NT2/D1 (cell line): ENCODE measurements at regions not wholly inside any gene's neighbourhood (a gene's known extent, or its start where the extent isn't known, plus 50 kb on each side); places are given as distances from the start of the nearest gene placed in this dataset.
"Not testable (repeated sequence)": the region's sequence is repeated elsewhere in the genome, so short reads cannot be mapped to it uniquely, and the experiment has no call there.

ENCODE experiments used
- SUZ12 ChIP-seq: IDR thresholded peaks from 2 replicates; pipeline ENCODE4 v1.6.1; 2011; ENCODE audit not compliant: insufficient read length, insufficient read depth; ENCODE audit errors: extremely low read depth
- ZNF274 ChIP-seq: IDR thresholded peaks from 2 replicates; pipeline ENCODE4 v1.6.1; 2011; ENCODE audit warnings: mild to moderate bottlenecking, low read depth, low read length

DNA sequence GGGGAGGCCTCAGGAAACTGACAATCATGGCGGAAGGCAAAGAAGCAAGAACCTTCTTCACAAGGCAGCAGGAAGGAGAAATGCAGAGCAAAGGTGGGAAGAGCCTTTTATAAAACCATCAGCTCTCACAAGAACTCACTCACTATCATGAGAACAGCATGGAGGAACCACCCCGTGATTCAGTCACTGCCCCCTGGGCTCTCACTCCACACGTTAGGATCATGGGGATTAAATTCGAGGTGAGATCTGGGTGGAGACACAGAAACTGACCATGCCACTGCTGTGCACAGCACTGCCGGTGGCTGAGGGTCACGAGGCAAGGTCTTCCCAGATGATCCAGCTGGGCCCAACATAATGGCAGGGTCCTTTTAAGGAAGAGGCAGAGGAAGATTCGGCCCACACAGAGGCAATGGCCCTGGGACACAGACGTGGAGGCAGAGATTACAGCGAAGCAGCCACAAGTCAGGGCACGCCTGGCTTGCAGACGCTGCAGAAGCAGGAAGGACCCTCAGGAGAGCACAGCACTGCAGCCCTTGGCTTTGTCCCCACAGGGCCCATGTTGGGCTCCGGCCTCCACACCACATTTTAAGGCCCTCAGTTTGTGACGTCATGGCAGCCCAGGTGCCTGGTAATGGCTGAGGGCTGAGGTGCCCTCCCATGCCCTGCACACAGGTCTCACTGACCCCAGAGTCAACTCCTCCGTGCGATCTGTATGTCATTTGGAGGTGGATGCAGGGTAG, 160.8 kb downstream of the LAT start:
- TF ChIP-seq SUZ12, ZNF274: not testable (repeated sequence)
